COLO668 (cell line): ENCODE measurements at regions not wholly inside any gene's neighbourhood (a gene's known extent, or its start where the extent isn't known, plus 50 kb on each side); places are given as distances from the start of the nearest gene placed in this dataset.
"Not testable (repeated sequence)": the region's sequence is repeated elsewhere in the genome, so short reads cannot be mapped to it uniquely, and the experiment has no call there.

Experiments
- DNase-seq: peaks from one replicate; lab custom pipeline; 2025; ENCODE audit not compliant: unreplicated experiment; lab: John Stamatoyannopoulos, UW

GRCh38 chr14:104249706-104250105 is 111.3 kb downstream of the KIF26A start:
- DNase-seq = no peak

GRCh38 chr14:104250175-104250574 is 111.8 kb downstream of the KIF26A start:
- no peak for DNase-seq

- no peak for DNase-seq
Observed at GRCh38 chr14:104252256-104253215, 114.1 kb downstream of the KIF26A start.

- DNase-seq = no peak
Observed at GRCh38 chr14:104253223-104253822, 114.9 kb downstream of the KIF26A start.

- no peak for DNase-seq
Observed at GRCh38 chr14:104253901-104254353, 115.5 kb downstream of the KIF26A start.

GRCh38 chr14:104254735-104255400 is 116.5 kb downstream of the KIF26A start:
- DNase-seq = no peak

GRCh38 chr14:104256025-104256424 is 117.6 kb downstream of the KIF26A start:
- no peak for DNase-seq

GRCh38 chr14:104262515-104263514 is 124.4 kb downstream of the KIF26A start:
- DNase-seq = no peak

GRCh38 chr14:104263675-104264358 is 125.4 kb downstream of the KIF26A start:
- DNase-seq = no peak

- DNase-seq = no peak
Observed at GRCh38 chr14:104264495-104265265, 126.3 kb downstream of the KIF26A start.

- DNase-seq = no peak
Observed at GRCh38 chr14:104265918-104266630, 127.7 kb downstream of the KIF26A start.

GRCh38 chr14:104266631-104267575 is 128.5 kb downstream of the KIF26A start:
- no peak for DNase-seq

GRCh38 chr14:104267895-104268294 is 129.5 kb downstream of the KIF26A start:
- no peak for DNase-seq

GRCh38 chr14:104268295-104268694 is 129.9 kb downstream of the KIF26A start:
- DNase-seq = no peak

- no peak for DNase-seq
Observed at GRCh38 chr14:104268725-104269436, 130.5 kb downstream of the KIF26A start.

- not testable (repeated sequence) for DNase-seq
Observed at GRCh38 chr14:104269511-104270241, 131.3 kb downstream of the KIF26A start.
